SK-N-SH (cell line): ENCODE measurements at regions not wholly inside any gene's neighbourhood (a gene's known extent, or its start where the extent isn't known, plus 50 kb on each side); places are given as distances from the start of the nearest gene placed in this dataset.

ENCODE experiments used
- CTCF ChIA-PET: fragments of 300-600, 350-600 bp; formaldehyde crosslinking; extraction: SDS; loops from one replicate; lab custom pipeline; 2021; lab: Yijun Ruan, JAX
- POLR2A ChIA-PET: fragments of 350-600 bp; sonication (Branson Sonifier 250); formaldehyde crosslinking; extraction: SDS; loops from one replicate; lab custom pipeline; 2020; ENCODE audit warnings: antibody characterized with exemption, inconsistent platforms; lab: Yijun Ruan, JAX
- DNase-seq: peaks from one replicate; pipeline ENCODE4 v3.0.0; 2012
- H2AFZ ChIP-seq: fragments of 200-600 bp; sonication (generic); 2 replicates; pipeline ENCODE4 v1.8.1; 2016; ENCODE audit warnings: antibody characterized with exemption, mild to moderate bottlenecking, low read depth
- H3F3A ChIP-seq: fragments of 200-600 bp; sonication (generic); replicated peaks from 2 replicates; pipeline ENCODE3; 2016; ENCODE audit warnings: antibody characterized with exemption, mild to moderate bottlenecking; ENCODE audit not compliant: insufficient read depth
- H3K27ac ChIP-seq, 2 experiments: fragments of 200-500 bp in 1 of 2; fragments of 200-600 bp in 1 of 2; sonication (Bioruptor generic) in 1 of 2; sonication (generic), shearing (Covaris generic) in 1 of 2; 2 replicates each; pipeline versions ENCODE4 v1.5.1 to v1.6.1; 2014 to 2016; ENCODE audit warnings: low read depth in 2 of 2, inconsistent platforms in 1 of 2, low read length in 1 of 2, mild to moderate bottlenecking in 1 of 2, mixed read lengths in 1 of 2
- H3K27me3 ChIP-seq: fragments of 200-600 bp; sonication (generic), shearing (Covaris generic); 2 replicates; pipeline ENCODE4 v1.6.1; 2016; ENCODE audit warnings: mixed run types; ENCODE audit not compliant: insufficient read depth
- H3K36me3 ChIP-seq, 2 experiments: fragments of 200-500 bp in 1 of 2; fragments of 200-600 bp in 1 of 2; sonication (Bioruptor generic) in 1 of 2; sonication (generic) in 1 of 2; replicated peaks in 1 of 2; 2 replicates each; pipeline versions ENCODE3 to v1.5.1; 2014 to 2016; ENCODE audit warnings: low read length in 1 of 2, mild to moderate bottlenecking in 1 of 2; ENCODE audit not compliant: insufficient read depth in 2 of 2, control insufficient read depth in 1 of 2
- H3K4me1 ChIP-seq, 2 experiments: fragments of 200-500 bp in 1 of 2; fragments of 200-600 bp in 1 of 2; sonication (Bioruptor generic) in 1 of 2; sonication (generic), shearing (Covaris generic) in 1 of 2; 2 replicates each; pipeline versions ENCODE4 v1.5.1 to v1.6.1; 2014 to 2016; ENCODE audit warnings: low read depth in 1 of 2, low read length in 1 of 2, mixed run types in 1 of 2; ENCODE audit not compliant: insufficient read depth in 2 of 2, control insufficient read depth in 1 of 2
- H3K4me2 ChIP-seq: fragments of 200-600 bp; sonication (generic), shearing (Covaris generic); 2 replicates; pipeline ENCODE4 v1.6.1; 2017; ENCODE audit warnings: mixed run types
- H3K4me3 ChIP-seq, 2 experiments: fragments of 200-500 bp in 1 of 2; fragments of 200-600 bp in 1 of 2; sonication (Bioruptor generic) in 1 of 2; sonication (generic), shearing (Covaris generic) in 1 of 2; 2 replicates each; pipeline versions ENCODE4 v1.5.1 to v1.8.1; 2014 to 2016; ENCODE audit warnings: low read depth in 2 of 2, inconsistent platforms in 1 of 2, low read length in 1 of 2, mild to moderate bottlenecking in 1 of 2, mixed read lengths in 1 of 2, moderate library complexity in 1 of 2
- H3K79me2 ChIP-seq: fragments of 200-600 bp; sonication (generic); 2 replicates; pipeline ENCODE4 v1.8.1; 2017; ENCODE audit warnings: mild to moderate bottlenecking; ENCODE audit not compliant: insufficient read depth
- H3K9ac ChIP-seq: fragments of 200-600 bp; sonication (generic); 2 replicates; pipeline ENCODE4 v1.6.1; 2017; ENCODE audit warnings: mixed run types
- H3K9me2 ChIP-seq: fragments of 200-600 bp; sonication (generic); 2 replicates; pipeline ENCODE4 v1.6.1; 2017; ENCODE audit warnings: mixed run types
- H3K9me3 ChIP-seq: fragments of 200-600 bp; sonication (generic); 2 replicates; pipeline ENCODE4 v1.6.1; 2017; ENCODE audit warnings: mixed run types, mild to moderate bottlenecking, moderate library complexity
- H4K20me1 ChIP-seq: fragments of 200-600 bp; sonication (generic); 2 replicates; pipeline ENCODE4 v1.6.1; 2017; ENCODE audit warnings: mild to moderate bottlenecking, mixed run types; ENCODE audit not compliant: insufficient read depth
- CHD2 ChIP-seq: fragments of 150-350 bp; IDR thresholded peaks from 2 replicates; pipeline ENCODE4 v1.6.1; 2018; ENCODE audit warnings: low read length; ENCODE audit not compliant: partially characterized antibody
- ELF1 ChIP-seq: IDR thresholded peaks from 2 replicates; pipeline ENCODE4 v1.4.0; 2012
- GABPA ChIP-seq: IDR thresholded peaks from 2 replicates; pipeline ENCODE4 v1.4.0; 2012; ENCODE audit warnings: low read depth, mild to moderate bottlenecking
- GATA2 ChIP-seq: sonication (generic); formaldehyde crosslinking; IDR thresholded peaks from 2 replicates; pipeline ENCODE4 v1.5.0; 2020; ENCODE audit warnings: mild to moderate bottlenecking, missing genetic modification reagents
- MAX ChIP-seq: IDR thresholded peaks from 2 replicates; pipeline ENCODE4 v1.4.0; 2012; ENCODE audit warnings: low read depth
- MEF2A ChIP-seq: IDR thresholded peaks from 2 replicates; pipeline ENCODE4 v1.4.0; 2012; ENCODE audit warnings: low read depth, borderline replicate concordance
- MXI1 ChIP-seq: IDR thresholded peaks from 2 replicates; pipeline ENCODE4 v1.6.1; 2012; ENCODE audit warnings: mild to moderate bottlenecking, low read depth, low read length, improper control_type of control experiment
- NFIC ChIP-seq: IDR thresholded peaks from 2 replicates; pipeline ENCODE4 v1.4.0; 2012; ENCODE audit warnings: borderline replicate concordance
- NRF1 ChIP-seq: IDR thresholded peaks from 2 replicates; pipeline ENCODE4 v1.6.1; 2012; ENCODE audit warnings: low read depth, mild to moderate bottlenecking, low read length
- PBX3 ChIP-seq: IDR thresholded peaks from 2 replicates; pipeline ENCODE4; 2012
- REST ChIP-seq: IDR thresholded peaks from 2 replicates; pipeline ENCODE4 v1.6.1; 2012; ENCODE audit warnings: mild to moderate bottlenecking, low read depth, low read length, moderate library complexity
- RFX5 ChIP-seq: IDR thresholded peaks from 2 replicates; pipeline ENCODE4 v1.6.1; 2012; ENCODE audit warnings: mild to moderate bottlenecking, improper control_type of control experiment, low read length
- RXRA ChIP-seq: IDR thresholded peaks from 2 replicates; pipeline ENCODE4 v1.4.0; 2012; ENCODE audit warnings: low read depth, mild to moderate bottlenecking, borderline replicate concordance
- SMC3 ChIP-seq: IDR thresholded peaks from 2 replicates; pipeline ENCODE4 v1.6.1; 2012; ENCODE audit warnings: low read depth, low read length, improper control_type of control experiment
- TAF1 ChIP-seq: IDR thresholded peaks from 2 replicates; pipeline ENCODE4 v1.6.1; 2012; ENCODE audit warnings: low read depth, mild to moderate bottlenecking, low read length, moderate library complexity, borderline replicate concordance
- USF2 ChIP-seq: fragments of 150-350 bp; IDR thresholded peaks from 2 replicates; pipeline ENCODE4 v1.6.1; 2017; ENCODE audit warnings: antibody characterized with exemption, low read length, low read depth, borderline replicate concordance
- ZBTB33 ChIP-seq: IDR thresholded peaks from 2 replicates; pipeline ENCODE4 v1.4.0; 2012; ENCODE audit warnings: low read depth, borderline replicate concordance
- WGBS: methylation state at CpG from one replicate; pipeline ENCODE4 v1.1.6; 2017; ENCODE audit warnings: low lambda C conversion rate; 5-methylcytosine and 5-hydroxymethylcytosine counted together

- Histone ChIP-seq H3K4me2 (no peak overlapping the region), H2AFZ (no peak overlapping the region), H3K4me3 (no peak overlapping the region), H3F3A (no peaks in the 10 kb centered on the region), H3K36me3 (no peaks in the 10 kb centered on the region), H3K27ac (no peak overlapping the region), H3K4me1 (no peaks in the 10 kb centered on the region), H3K9ac (no peak overlapping the region), H4K20me1 (no peaks in the 10 kb centered on the region), H3K9me3 (peaks cover 3% of the 10 kb centered on the region; the same call in 1 of the 2 replicates), H3K9me2 (no peaks in the 10 kb centered on the region), H3K27me3 (no peaks in the 10 kb centered on the region), H3K79me2 (no peaks in the 10 kb centered on the region)
- DNase-seq, result no peak
- TF ChIP-seq NFIC (no peak), RFX5 (no peak), GATA2 (CRISPR knock-in tag) (no peak), NRF1 (no peak), TAF1 (no peak), RXRA (no peak), MXI1 (no peak), SMC3 (no peak), PBX3 (no peak), MEF2A (no peak), USF2 (no peak), CHD2 (no peak), ZBTB33 (no peak), GABPA (no peak), ELF1 (no peak), REST (no peak), MAX (no peak)
- ChIA-PET POLR2A (no interaction called here), CTCF (interaction anchor here (1.3 kb wide), 1 partner anchor 27 kb away, joined by 3 read pairs; no protein-coding TSS in a partner anchor)
- WGBS, result 25% methylated on average over 4 of the region's 4 CpGs
These were observed 259.7 kb upstream of the TMEM132C start for GRCh38 chr12:128007250-128007649.
